ENCODE measurements at regions not wholly inside any gene's neighbourhood (a gene's known extent, or its start where the extent isn't known, plus 50 kb on each side); places are given as distances from the start of the nearest gene placed in this dataset.
"Not testable (repeated sequence)": the region's sequence is repeated elsewhere in the genome, so short reads cannot be mapped to it uniquely, and the experiment has no call there.

- no peak for ATAC-seq
Measured at GRCh38 chr17:71842986-71843385, 277.8 kb upstream of the SOX9 start.

DNA sequence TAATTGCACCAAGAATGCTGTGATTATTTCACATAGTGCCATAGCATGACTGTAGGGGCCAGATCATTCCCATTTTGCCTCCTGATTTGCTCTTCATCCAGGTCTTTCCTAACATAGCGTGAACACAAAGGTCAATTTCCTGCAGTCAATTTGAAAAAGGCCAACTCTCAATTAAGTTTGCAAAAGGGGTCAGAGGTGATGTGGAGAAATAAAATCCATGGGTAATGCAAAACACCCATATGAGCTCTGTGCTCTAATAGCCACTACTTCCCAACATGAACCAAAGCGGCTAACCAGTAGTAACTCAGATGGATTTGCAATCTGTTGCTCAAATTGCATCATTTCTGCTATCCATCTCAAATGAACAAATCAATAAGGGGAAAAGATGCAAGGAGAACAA lies 275.5 kb upstream of the SOX9 start:
- ATAC-seq: no peak

GRCh38 chr17:71846561-71847110 lies 274.2 kb upstream of the SOX9 start:
- ATAC-seq: no peak

DNA sequence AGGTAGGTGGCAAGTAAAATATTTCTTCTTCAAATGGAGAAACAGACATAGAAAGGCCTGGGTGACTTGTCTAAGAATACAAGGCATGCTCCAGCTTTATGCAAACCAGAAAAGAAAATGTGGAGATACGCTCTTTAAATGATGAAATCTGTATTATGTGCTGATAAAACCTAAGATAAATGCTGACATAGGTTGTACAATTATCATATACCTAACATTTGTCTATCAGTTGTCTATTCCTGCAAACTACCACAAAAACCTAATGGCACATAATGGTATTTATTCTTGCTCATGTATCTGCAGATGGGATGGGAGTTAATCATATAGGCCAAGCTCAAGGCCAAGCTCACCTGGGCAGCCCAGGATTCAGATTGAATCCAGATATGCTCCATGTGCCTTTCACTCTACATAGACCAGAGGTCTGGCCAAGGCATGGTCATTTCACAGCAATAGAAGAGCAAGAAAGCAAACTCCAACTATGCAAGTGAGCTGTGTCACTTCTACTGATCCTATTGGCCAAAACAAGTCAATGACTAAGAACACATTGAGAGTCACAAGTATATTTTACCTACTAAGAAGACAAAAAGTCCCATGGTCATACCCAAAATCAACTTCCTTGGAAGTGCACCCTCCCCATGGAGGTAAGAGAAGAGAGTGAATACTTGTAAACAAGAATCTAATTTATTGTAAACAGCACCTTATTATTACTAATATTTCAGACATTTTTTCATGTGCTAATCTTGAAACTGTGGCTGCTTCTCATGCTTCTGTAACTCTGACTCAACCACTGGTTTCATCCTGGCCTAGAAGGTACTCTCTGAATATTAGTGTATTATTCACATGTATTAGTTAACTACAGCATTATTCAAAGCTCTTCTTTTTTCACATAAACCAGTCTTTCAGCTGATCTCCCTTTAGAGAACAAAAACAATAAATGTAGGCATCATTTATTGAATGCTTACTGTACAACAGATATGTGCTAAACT lies 270.7 kb upstream of the SOX9 start:
- no peak for ATAC-seq

DNA sequence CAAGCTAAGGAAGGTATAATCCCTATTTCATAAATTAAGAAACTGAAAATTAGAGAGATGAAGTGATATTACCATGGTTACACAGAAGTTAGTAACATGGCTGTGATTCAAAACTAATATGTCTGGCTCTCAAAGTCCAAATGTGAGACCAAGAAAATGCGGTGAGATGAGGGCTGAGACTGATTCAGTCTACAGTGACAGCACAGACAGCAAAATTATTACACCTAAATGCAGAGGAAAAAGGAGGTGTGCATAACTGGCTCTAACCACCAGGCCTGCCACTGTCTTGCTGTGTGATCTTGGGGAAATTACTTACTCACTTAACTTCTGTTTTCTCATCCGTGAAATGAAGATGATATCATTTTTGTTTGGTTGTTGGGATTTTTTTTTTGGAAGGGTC lies 270.0 kb upstream of the SOX9 start:
- no peak for ATAC-seq

DNA sequence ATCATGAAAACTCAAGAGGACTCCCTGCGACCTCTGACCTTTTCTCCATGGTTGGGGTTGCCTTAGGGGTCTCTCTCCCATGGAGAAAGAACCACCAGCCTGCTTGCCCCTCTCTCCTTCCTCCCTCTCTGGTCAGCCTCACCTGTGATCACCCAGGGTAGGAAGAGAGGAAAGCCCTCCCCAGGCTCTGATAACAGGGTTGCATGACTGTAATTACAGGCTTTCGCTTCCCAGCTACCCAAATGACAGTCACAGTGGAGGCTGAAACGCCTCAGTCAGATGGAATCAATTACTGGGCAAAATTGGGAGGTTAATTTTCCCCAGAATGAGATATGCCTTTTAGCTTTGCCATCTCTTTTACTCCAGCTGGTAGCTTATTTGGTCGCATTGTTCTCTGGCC lies 265.8 kb upstream of the SOX9 start:
- no peak for ATAC-seq

- ATAC-seq: no peak
Measured at GRCh38 chr17:71864755-71865154, 256.1 kb upstream of the SOX9 start.

DNA sequence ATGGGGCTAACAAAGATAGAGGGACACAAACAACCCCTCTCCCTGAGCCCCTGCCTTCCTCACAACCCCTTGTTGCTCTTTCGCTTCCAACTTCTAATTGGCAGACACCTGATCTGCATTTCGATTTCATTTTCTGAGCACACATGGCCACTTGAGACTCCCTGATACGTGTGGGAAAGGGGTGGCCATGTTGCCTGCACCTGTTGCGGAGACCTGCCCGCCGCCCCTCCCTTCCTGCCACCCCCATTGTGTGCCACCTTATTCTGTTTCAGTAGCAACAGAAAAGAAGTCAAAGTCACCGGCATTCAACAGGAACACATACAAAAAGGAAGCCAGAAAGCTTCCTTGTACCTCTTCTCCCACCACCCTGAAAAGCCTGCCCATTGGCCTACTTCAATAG lies 254.7 kb upstream of the SOX9 start:
- no peak for ATAC-seq

DNA sequence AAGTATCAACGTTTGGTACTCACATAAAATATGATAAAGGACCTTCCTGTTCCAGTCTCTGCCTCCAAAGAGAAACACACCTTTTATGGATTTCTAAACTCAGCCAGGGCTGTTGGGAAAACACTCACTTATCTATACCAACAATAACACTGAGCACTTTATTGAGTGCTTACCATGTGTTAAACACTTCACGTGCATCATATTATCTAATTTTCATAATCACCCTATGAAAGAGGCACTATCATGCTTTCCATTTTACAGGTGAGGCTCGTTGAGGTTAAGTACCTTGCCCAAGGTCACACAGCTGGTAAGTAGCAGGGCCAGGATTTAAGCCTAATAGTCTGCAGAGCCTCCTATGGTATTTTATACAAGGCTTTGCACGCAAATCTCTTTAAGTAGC lies 251.5 kb upstream of the SOX9 start:
- ATAC-seq: no peak

GRCh38 chr17:71869841-71870545 lies 250.8 kb upstream of the SOX9 start:
- ATAC-seq: no peak

GRCh38 chr17:71870546-71870862 lies 250.3 kb upstream of the SOX9 start:
- ATAC-seq: no peak

- ATAC-seq: no peak
Measured at GRCh38 chr17:71872843-71873485, 247.9 kb upstream of the SOX9 start.

GRCh38 chr17:71874773-71875172 lies 246.0 kb upstream of the SOX9 start:
- not testable (repeated sequence) for ATAC-seq

DNA sequence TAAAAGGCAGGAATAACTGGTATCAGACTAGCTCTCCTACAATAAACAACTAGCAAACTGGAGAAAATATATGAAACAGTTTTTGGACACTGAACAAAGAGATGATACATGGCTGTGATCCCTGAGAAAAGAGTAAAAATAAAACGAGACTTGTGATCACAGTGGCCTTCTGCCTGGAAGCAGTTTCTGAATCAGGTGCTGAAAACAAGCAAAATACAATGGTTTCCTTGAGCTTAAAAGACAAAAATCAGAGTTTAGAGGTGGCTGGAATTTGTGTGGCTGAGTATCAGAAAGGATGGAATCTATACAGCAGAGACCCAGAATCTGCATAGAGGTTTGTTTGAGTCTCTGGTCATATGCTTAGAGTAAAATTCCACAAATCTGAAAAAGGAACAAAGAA lies 242.5 kb upstream of the SOX9 start:
- ATAC-seq: no peak

GRCh38 chr17:71878998-71879397 lies 241.8 kb upstream of the SOX9 start:
- ATAC-seq: no peak

GRCh38 chr17:71881041-71881440 lies 239.8 kb upstream of the SOX9 start:
- ATAC-seq: no peak

GRCh38 chr17:71881581-71881980 lies 239.2 kb upstream of the SOX9 start:
- no peak for ATAC-seq

DNA sequence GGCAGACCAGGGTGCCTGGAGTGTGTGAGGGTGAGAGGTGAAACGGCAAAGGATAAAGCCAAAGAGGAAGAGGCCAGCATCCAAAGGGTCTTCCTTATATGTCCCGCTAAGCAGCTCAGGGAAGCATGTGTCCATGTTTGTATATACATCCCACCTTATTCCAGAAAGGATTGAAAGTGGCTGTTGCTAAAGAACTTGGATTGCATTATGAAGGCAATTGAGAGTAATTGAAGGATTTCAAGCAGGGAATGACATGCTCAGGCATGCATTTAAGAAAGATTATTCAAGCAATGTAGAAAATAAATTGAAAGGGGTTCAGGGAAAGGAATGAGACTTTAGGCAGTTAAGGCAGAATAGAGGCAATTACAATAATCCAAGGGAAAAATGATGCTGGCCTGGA lies 237.6 kb upstream of the SOX9 start:
- no peak for ATAC-seq

- no peak for ATAC-seq
Measured at GRCh38 chr17:71883845-71884244, 237.0 kb upstream of the SOX9 start.

DNA sequence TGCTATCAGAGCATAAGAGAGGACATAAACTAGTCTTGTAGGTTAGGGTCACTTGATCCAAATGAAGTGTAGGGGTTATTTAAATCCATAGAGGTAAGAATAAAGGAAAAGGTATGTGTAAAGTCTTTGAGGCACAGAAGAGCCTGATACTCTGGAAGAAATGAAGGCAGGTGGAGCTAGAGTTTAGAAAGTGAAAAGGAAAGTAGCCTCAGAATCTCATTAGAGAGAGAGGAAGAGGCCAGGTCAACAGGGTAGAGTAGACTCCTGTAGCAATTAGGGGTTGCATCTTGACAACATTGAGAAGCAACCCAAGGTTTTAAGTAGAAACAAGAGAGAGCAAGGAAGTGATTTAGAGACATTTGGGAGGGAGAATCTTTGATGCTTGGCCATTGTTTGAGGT lies 235.2 kb upstream of the SOX9 start:
- ATAC-seq: no peak

DNA sequence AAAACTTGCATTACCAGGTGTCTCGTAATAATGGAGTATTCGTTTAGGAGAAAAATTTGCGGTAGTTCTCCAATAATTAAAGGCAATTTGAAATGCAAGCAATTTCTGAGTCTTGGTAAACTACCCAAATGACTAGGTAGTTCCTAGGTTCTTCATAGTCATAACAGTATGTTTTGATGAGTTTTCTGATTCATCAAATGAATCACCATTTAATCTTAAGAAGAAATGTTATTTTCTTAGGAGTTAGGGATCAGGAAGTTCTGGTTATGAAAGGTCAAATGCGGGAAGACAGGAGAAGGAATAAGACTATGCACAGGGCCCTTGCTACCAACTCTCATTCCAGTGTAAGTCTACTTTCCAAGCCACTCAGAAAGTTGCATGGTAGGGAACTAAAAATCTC lies 221.5 kb upstream of the SOX9 start:
- ATAC-seq: peak; percentile 11

GRCh38 chr17:71900621-71901229 lies 220.1 kb upstream of the SOX9 start:
- ATAC-seq: peak; percentile 31
